Heart left ventricle (tissue), 16 donors: ENCODE measurements at regions not wholly inside any gene's neighbourhood (a gene's known extent, or its start where the extent isn't known, plus 50 kb on each side); places are given as distances from the start of the nearest gene placed in this dataset.

Experiments
- ATAC-seq, 4 donors: fragments of 200-7000 bp; cut with Tn5 transposase; one replicate each; pipeline ENCODE4 v1.9.1; 2020 to 2022; ENCODE audit warnings: moderate library complexity in 4 of 4, mild to moderate bottlenecking in 3 of 4, moderate number of reproducible peaks in 1 of 4
- DNase-seq, 5 donors: peaks; one replicate each; pipeline ENCODE4 v3.0.0-alpha.2; 2020
- H3K27ac ChIP-seq, 12 donors: fragments of 200-600 bp; sonication (generic) in 4 of 12; one replicate each; pipeline versions ENCODE4 v1.5.0 to v1.8.0; 2016 to 2022; ENCODE audit warnings: mild to moderate bottlenecking in 2 of 12
- H3K27me3 ChIP-seq, 9 donors: fragments of 200-600 bp; sonication (generic) in 2 of 9; one replicate each; pipeline versions ENCODE4 v1.5.1 to v1.8.0; 2016 to 2022; ENCODE audit warnings: mild to moderate bottlenecking in 3 of 9
- H3K36me3 ChIP-seq, 9 donors: fragments of 200-600 bp; sonication (generic) in 2 of 9; one replicate each; pipeline versions ENCODE4 v1.5.0 to v1.8.0; 2018 to 2022; ENCODE audit warnings: mild to moderate bottlenecking in 2 of 9
- H3K4me1 ChIP-seq, 12 donors: fragments of 200-600 bp; sonication (generic) in 4 of 12; one replicate each; pipeline versions ENCODE4 v1.5.0 to v1.8.0; 2016 to 2022; ENCODE audit warnings: mild to moderate bottlenecking in 3 of 12
- H3K4me3 ChIP-seq, 12 donors: fragments of 200-600 bp; sonication (generic) in 4 of 12; one replicate each; pipeline versions ENCODE4 v1.5.0 to v1.8.0; 2017 to 2022; ENCODE audit warnings: mild to moderate bottlenecking in 9 of 12, moderate library complexity in 4 of 12
- H3K9me3 ChIP-seq, 12 donors: fragments of 200-600 bp; sonication (generic) in 4 of 12; one replicate each; pipeline versions ENCODE4 v1.5.0 to v1.8.0; 2016 to 2022; ENCODE audit warnings: mild to moderate bottlenecking in 1 of 12
- POLR2A ChIP-seq, 2 donors: fragments of 450-650 bp; IDR thresholded peaks; one replicate each; pipeline ENCODE4 v1.6.1; 2017; ENCODE audit warnings: antibody characterized with exemption in 2 of 2, mild to moderate bottlenecking in 2 of 2, moderate library complexity in 2 of 2
- WGBS, 4 donors: extraction: QIAGEN DNeasy Blood & Tissue Kit in 2 of 4; methylation state at CpG; one replicate each; pipeline versions ENCODE4 v1.1.5 to v1.1.7; 2013 to 2018; 5-methylcytosine and 5-hydroxymethylcytosine counted together
- intact Hi-C, 10 donors: fragments of 100-400 bp; cut with DNase I; formaldehyde crosslinking; loops; one replicate each; pipeline versions ENCODE4 v1.11.1 to v1.14.2; 2022
- TF ChIP-seq, protein P1 (sequence below), 12 donors: fragments of 200-600 bp; sonication (generic) in 4 of 12; IDR thresholded peaks; one replicate each; pipeline versions ENCODE4 v1.5.0 to v1.8.0; 2018 to 2022; ENCODE audit warnings: antibody characterized with exemption in 12 of 12, mild to moderate bottlenecking in 5 of 12
- donor health status: ischemic (EF 13 %, LVEDD 7.1; RV severe dilation, severe dysfunction).
- donor health status: healthy with polysubstance abuse.
- donor health status: DM: no; HTN: yes; CAD: no.
- donor health status: DM: no; HTN: no; CAD: no.
- donor health status: ischemic (EF 25% LVEDD 6.9; RV normal size, moderate dysfunction).
- donor health status: ischemic (EF 25% LVEDD 5.7; RV mildly dilated, moderate dysfunction).
- donor health status: healthy.
- donor health status: DM: yes; HTN: yes; CAD: no.
- donor health status: ischemic (EF 35%, LVEDD 5.7; RV mildly dilated, moderate dysfunction).
- donor health status: nonischemic (EF 11% LVEDD 7.7; RV severe dilation, severe dysfunction).
- donor health status: DM: yes; HTN: yes; CAD: no.
- donor health status: PGD.
- donor health status: ischemic (EF 29% LVEDD 5.4; RV normal size, mild dysfunction).
- donor health status: nonischemic (EF 23%, LVEDD 6.1; RV moderate dilation, normal function).

GRCh38 chr1:175842550-175842949 lies 99.2 kb upstream of the TNR start:
- WGBS, 4 donors: 62 to 68% (median 64%) methylated on average over 1 of the region's 1 CpG
- Histone ChIP-seq H3K9me3 (no peaks in the 10 kb centered on the region), H3K4me3 (no peak overlapping the region), H3K4me1 (no peaks in the 10 kb centered on the region), H3K27ac (no peak overlapping the region), H3K27me3 (peaks cover 0 to 14% (median 0%) of the 10 kb centered on the region in 9 donors), H3K36me3 (no peaks in the 10 kb centered on the region)
- intact Hi-C loops: no loop called here
- DNase-seq: no peak
- TF ChIP-seq, protein P1, sequence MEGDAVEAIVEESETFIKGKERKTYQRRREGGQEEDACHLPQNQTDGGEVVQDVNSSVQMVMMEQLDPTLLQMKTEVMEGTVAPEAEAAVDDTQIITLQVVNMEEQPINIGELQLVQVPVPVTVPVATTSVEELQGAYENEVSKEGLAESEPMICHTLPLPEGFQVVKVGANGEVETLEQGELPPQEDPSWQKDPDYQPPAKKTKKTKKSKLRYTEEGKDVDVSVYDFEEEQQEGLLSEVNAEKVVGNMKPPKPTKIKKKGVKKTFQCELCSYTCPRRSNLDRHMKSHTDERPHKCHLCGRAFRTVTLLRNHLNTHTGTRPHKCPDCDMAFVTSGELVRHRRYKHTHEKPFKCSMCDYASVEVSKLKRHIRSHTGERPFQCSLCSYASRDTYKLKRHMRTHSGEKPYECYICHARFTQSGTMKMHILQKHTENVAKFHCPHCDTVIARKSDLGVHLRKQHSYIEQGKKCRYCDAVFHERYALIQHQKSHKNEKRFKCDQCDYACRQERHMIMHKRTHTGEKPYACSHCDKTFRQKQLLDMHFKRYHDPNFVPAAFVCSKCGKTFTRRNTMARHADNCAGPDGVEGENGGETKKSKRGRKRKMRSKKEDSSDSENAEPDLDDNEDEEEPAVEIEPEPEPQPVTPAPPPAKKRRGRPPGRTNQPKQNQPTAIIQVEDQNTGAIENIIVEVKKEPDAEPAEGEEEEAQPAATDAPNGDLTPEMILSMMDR (IDR thresholded peaks at IDR 0.05): no peak
- TF ChIP-seq POLR2A (IDR thresholded peaks at IDR 0.05): no peak
- ATAC-seq: no peak

DNA sequence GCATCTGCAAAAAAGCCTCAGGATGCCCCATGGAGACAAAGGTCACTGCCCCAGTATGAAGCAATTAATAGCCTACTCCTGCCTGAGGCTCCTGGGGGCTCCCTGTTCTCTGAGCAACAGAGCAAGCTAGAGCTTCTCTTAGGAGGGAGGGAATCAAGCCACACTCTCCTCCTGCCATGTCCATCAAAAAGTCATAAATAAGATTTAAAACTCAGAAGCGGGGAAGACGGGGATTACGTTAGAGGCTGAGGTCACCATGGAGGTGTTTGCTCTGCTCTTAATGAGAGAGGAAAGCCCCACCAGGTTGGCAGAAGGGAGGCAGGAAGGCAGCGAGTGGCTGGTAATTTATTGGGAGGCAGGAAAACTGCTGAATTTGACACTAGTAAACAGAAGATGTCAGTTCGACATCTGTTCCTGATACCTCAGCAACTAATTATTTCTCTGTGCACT lies 98.4 kb upstream of the TNR start:
- H3K4me1 ChIP-seq: no peaks in the 10 kb centered on the region
- DNase-seq (no peak), ATAC-seq (no peak)
- no peak overlapping the region for H3K4me3 ChIP-seq
- intact Hi-C loops: no loop called here
- H3K36me3 ChIP-seq: no peaks in the 10 kb centered on the region
- no peaks in the 10 kb centered on the region for H3K9me3 ChIP-seq
- H3K27me3 ChIP-seq: peaks cover 0 to 14% (median 0%) of the 10 kb centered on the region in 9 donors
- TF ChIP-seq POLR2A (IDR thresholded peaks at IDR 0.05): no peak
- TF ChIP-seq, protein P1 (IDR thresholded peaks at IDR 0.05): no peak
- 77 to 85% (median 80%) methylated on average over 5 of the region's 5 CpGs for WGBS, 4 donors
- no peak overlapping the region for H3K27ac ChIP-seq

DNA sequence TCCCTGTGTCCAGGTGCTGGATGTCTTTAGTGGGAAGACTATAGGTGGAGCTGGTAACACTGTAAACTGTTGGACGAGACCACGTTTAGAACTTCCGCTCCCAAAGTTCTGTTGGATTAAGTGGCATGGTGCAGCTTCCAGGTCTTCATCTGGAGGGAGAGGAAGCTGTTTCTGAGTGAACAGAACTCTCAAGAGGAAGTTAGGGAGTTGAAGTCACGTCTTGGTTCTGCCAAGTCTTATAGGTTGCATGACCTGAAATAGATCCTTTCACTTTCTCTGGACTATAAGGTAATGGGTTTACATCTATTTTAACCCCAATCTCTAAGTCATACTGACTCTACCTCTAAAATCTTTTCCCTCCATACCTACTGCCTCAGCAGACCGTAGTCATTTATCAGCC lies 97.4 kb upstream of the TNR start:
- no peaks in the 10 kb centered on the region for H3K9me3 ChIP-seq
- no peak overlapping the region for H3K4me3 ChIP-seq
- TF ChIP-seq, protein P1 (IDR thresholded peaks at IDR 0.05): no peak
- no peak for ATAC-seq
- H3K4me1 ChIP-seq: no peaks in the 10 kb centered on the region
- 61 to 67% (median 63%) methylated on average over 5 of the region's 5 CpGs for WGBS, 4 donors
- no peak overlapping the region for H3K27ac ChIP-seq
- intact Hi-C loops: no loop called here
- peaks cover 0 to 14% (median 0%) of the 10 kb centered on the region in 9 donors for H3K27me3 ChIP-seq
- DNase-seq: no peak
- no peaks in the 10 kb centered on the region for H3K36me3 ChIP-seq

DNA sequence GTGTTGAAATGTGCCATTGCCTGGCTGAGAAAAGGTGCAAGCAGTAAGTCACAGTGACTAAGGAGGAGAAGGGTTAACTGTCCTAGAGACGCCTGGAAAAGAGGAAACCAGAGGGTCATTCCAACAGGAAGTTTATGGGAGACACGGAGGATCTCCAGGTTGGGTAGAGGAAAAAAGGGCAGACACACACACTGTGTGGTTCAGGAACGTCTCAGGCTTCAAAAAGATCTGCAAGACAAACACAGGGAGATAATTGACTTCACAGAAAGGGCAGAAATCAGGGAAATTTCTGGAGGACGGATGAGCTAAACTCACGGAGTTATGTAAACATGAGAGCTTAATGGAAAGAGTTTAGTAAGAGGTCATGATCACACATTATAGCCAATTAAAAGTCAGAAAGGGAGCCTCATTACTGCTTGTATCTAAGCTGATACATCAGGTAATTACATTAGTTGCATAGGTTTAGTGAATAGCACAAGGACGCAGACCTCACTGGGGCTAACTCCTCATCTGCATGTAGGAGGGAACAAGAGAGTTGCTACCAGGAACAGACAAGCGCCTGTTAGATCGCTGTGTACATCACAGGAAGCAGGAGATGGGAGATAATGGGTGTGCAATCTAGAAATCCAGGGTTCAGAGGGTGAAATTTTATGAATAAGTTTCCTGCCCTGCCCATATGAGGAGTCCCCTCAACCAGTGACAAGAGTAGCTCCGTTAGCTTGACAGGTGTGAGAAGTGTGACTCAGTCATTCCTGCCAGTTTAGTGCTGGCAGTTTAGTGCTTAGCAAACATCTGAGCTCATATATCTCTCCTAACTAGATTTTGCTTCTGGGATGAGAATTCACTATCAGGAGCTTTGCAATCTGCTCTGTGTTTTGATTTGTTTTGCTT lies 96.6 kb upstream of the TNR start:
- H3K27me3 ChIP-seq: peaks cover 0 to 14% (median 0%) of the 10 kb centered on the region in 9 donors
- H3K9me3 ChIP-seq: no peaks in the 10 kb centered on the region
- H3K36me3 ChIP-seq: no peaks in the 10 kb centered on the region
- ATAC-seq: no peak
- intact Hi-C loops: no loop called here
- no peaks in the 10 kb centered on the region for H3K4me1 ChIP-seq
- DNase-seq: no peak
- TF ChIP-seq, protein P1 (IDR thresholded peaks at IDR 0.05): no peak
- no peak for TF ChIP-seq POLR2A (IDR thresholded peaks at IDR 0.05)
- H3K27ac ChIP-seq: no peak overlapping the region
- H3K4me3 ChIP-seq: no peak overlapping the region
- 31 to 43% (median 34%) methylated on average over 9 of the region's 9 CpGs for WGBS, 4 donors
